Mesendoderm (in vitro differentiated cells): ENCODE measurements at regions not wholly inside any gene's neighbourhood (a gene's known extent, or its start where the extent isn't known, plus 50 kb on each side); places are given as distances from the start of the nearest gene placed in this dataset. TPM values are rescaled to one million over a fixed set of nuclear protein-coding genes. Genes with fewer than 3 reads are reported as not detected.

Source experiments
- DNase-seq: peaks from one replicate; pipeline ENCODE4 v3.0.0; 2013
- H2AK5ac ChIP-seq: 2 replicates; pipeline ENCODE4 v1.6.1; 2013; ENCODE audit warnings: low read length, inconsistent platforms
- H2BK120ac ChIP-seq: 2 replicates; pipeline ENCODE4 v1.6.1; 2013; ENCODE audit warnings: low read depth, mild to moderate bottlenecking, low read length, moderate library complexity, mixed read lengths
- H2BK15ac ChIP-seq: replicated peaks from 2 replicates; pipeline ENCODE4 v1.6.1; 2013; ENCODE audit warnings: low read depth, mild to moderate bottlenecking, moderate library complexity
- H2BK5ac ChIP-seq: 2 replicates; pipeline ENCODE4 v1.6.1; 2013; ENCODE audit warnings: low read length, inconsistent platforms
- H3K18ac ChIP-seq: 2 replicates; pipeline ENCODE4 v1.6.1; 2013; ENCODE audit warnings: mild to moderate bottlenecking, low read length, mixed read lengths
- H3K23ac ChIP-seq: one replicate; pipeline ENCODE4 v1.6.1; 2013; ENCODE audit warnings: low read length
- H3K27ac ChIP-seq: 2 replicates; pipeline ENCODE4 v1.5.1; 2013; ENCODE audit warnings: low read depth, mild to moderate bottlenecking, inconsistent platforms, low read length, moderate library complexity
- H3K27me3 ChIP-seq: 2 replicates; pipeline ENCODE4 v1.6.1; 2013; ENCODE audit warnings: low read length, control low read depth, mild to moderate bottlenecking, inconsistent platforms; ENCODE audit not compliant: insufficient read depth, poor library complexity
- H3K36me3 ChIP-seq: 2 replicates; pipeline ENCODE4 v1.6.1; 2013; ENCODE audit warnings: low read length, inconsistent platforms; ENCODE audit not compliant: control insufficient read depth, insufficient read depth
- H3K4ac ChIP-seq: one replicate; pipeline ENCODE4 v1.6.1; 2013; ENCODE audit warnings: low read depth, mild to moderate bottlenecking, low read length, moderate library complexity
- H3K4me1 ChIP-seq: 2 replicates; pipeline ENCODE4 v1.6.1; 2013; ENCODE audit warnings: low read depth, low read length, inconsistent platforms; ENCODE audit not compliant: control insufficient read depth
- H3K4me2 ChIP-seq: 2 replicates; pipeline ENCODE4 v1.6.1; 2013; ENCODE audit warnings: low read length
- H3K4me3 ChIP-seq: 2 replicates; pipeline ENCODE4 v1.5.1; 2013; ENCODE audit warnings: mild to moderate bottlenecking, low read length
- H3K56ac ChIP-seq: one replicate; pipeline ENCODE4 v1.6.1; 2013; ENCODE audit warnings: low read length
- H3K79me1 ChIP-seq: 2 replicates; pipeline ENCODE4 v1.6.1; 2013; ENCODE audit warnings: low read length, inconsistent platforms
- H3K79me2 ChIP-seq: 2 replicates; pipeline ENCODE4 v1.6.1; 2013; ENCODE audit warnings: mild to moderate bottlenecking, low read length; ENCODE audit not compliant: control insufficient read depth, insufficient read depth
- H3K9ac ChIP-seq: 2 replicates; pipeline ENCODE4 v1.6.1; 2013; ENCODE audit warnings: low read length, inconsistent platforms
- H4K5ac ChIP-seq: one replicate; pipeline ENCODE4 v1.6.1; 2013; ENCODE audit warnings: low read length
- H4K8ac ChIP-seq: one replicate; pipeline ENCODE4 v1.6.1; 2013; ENCODE audit warnings: low read depth, mild to moderate bottlenecking, control low read depth, low read length, moderate library complexity
- WGBS: extraction: QIAGEN DNeasy Blood & Tissue Kit; methylation state at CpG from one replicate; pipeline ENCODE4 v1.1.7; 2013; ENCODE audit warnings: low lambda C conversion rate, missing lambda C conversion rate; ENCODE audit not compliant: insufficient coverage; ENCODE audit errors: extremely low coverage; 5-methylcytosine and 5-hydroxymethylcytosine counted together
- small RNA-seq: library from polyadenylated mRNA; stranded (forward); fragments of <200 nt; extraction: miRNeasy Mini kit (QIAGEN cat#:217004); gene quantifications from one replicate; pipeline ENCODE3, GENCODE V24; 2013; ENCODE audit not compliant: insufficient read depth

GRCh38 chr13:103130146-103130545 lies 63.9 kb upstream of the SLC10A2 start:
- Histone ChIP-seq H2BK120ac (no peak overlapping the region), H4K8ac (no peak overlapping the region), H3K4ac (no peak overlapping the region), H3K4me1 (no peaks in the 10 kb centered on the region), H4K5ac (no peak overlapping the region), H2BK5ac (no peak overlapping the region), H2BK15ac (no peak overlapping the region), H3K4me3 (no peak overlapping the region), H3K79me2 (no peaks in the 10 kb centered on the region), H3K4me2 (no peak overlapping the region), H3K36me3 (no peaks in the 10 kb centered on the region), H3K27me3 (no peaks in the 10 kb centered on the region), H3K56ac (no peak overlapping the region), H3K9ac (no peak overlapping the region), H3K79me1 (no peaks in the 10 kb centered on the region), H2AK5ac (no peak overlapping the region), H3K23ac (no peak overlapping the region), H3K18ac (no peak overlapping the region), H3K27ac (no peak overlapping the region)
- DNase-seq = no peak
- WGBS = no CpG with 5 or more reads among the region's 5 CpGs

Small RNA genes lying in the stretch of these regions (small RNA-seq; reads per million reads assigned to genes)
- gene RF00402 = not detected
- not detected for gene RF02090
- not detected for gene RF02091
- gene RNA5SP38 = 0.54 reads per million
